Smooth muscle cell (in vitro differentiated cells): ENCODE measurements at regions not wholly inside any gene's neighbourhood (a gene's known extent, or its start where the extent isn't known, plus 50 kb on each side); places are given as distances from the start of the nearest gene placed in this dataset.

Experiments used
- DNase-seq: peaks from one replicate; lab custom pipeline; 2025; ENCODE audit not compliant: unreplicated experiment; lab: John Stamatoyannopoulos, UW
- H2AFZ ChIP-seq: fragments of 200-600 bp; sonication (generic); 2 replicates; pipeline ENCODE4 v1.6.0; 2016; ENCODE audit warnings: antibody characterized with exemption, low read depth, mild to moderate bottlenecking
- H3F3A ChIP-seq: fragments of 200-600 bp; sonication (generic); 2 replicates; pipeline ENCODE4 v1.6.0; 2017; ENCODE audit warnings: antibody characterized with exemption, low read depth
- H3K27ac ChIP-seq: fragments of 200-600 bp; sonication (generic); 2 replicates; pipeline ENCODE4 v1.5.1; 2016; ENCODE audit warnings: low read depth, mild to moderate bottlenecking
- H3K27me3 ChIP-seq: fragments of 200-600 bp; sonication (generic); 2 replicates; pipeline ENCODE4 v1.6.1; 2016; ENCODE audit warnings: low read depth, mild to moderate bottlenecking
- H3K36me3 ChIP-seq: fragments of 200-600 bp; sonication (generic); 2 replicates; pipeline ENCODE4 v1.5.1; 2016; ENCODE audit warnings: low read depth
- H3K4me1 ChIP-seq: fragments of 200-600 bp; sonication (generic); 2 replicates; pipeline ENCODE4 v1.5.1; 2016; ENCODE audit warnings: low read depth
- H3K4me2 ChIP-seq: fragments of 200-600 bp; sonication (generic); 2 replicates; pipeline ENCODE4 v1.6.0; 2016; ENCODE audit warnings: mild to moderate bottlenecking
- H3K4me3 ChIP-seq: fragments of 200-600 bp; sonication (generic); 2 replicates; pipeline ENCODE4 v1.5.1; 2016; ENCODE audit warnings: mild to moderate bottlenecking
- H3K79me2 ChIP-seq: fragments of 200-600 bp; sonication (generic); 2 replicates; pipeline ENCODE4 v1.6.0; 2016; ENCODE audit warnings: low read depth, mild to moderate bottlenecking
- H3K9ac ChIP-seq: fragments of 200-600 bp; sonication (generic); 2 replicates; pipeline ENCODE4 v1.6.0; 2016; ENCODE audit warnings: low read depth
- H3K9me3 ChIP-seq: fragments of 200-600 bp; sonication (generic); replicated peaks from 2 replicates; pipeline ENCODE4 v1.5.1; 2016; ENCODE audit warnings: low read depth
- H4K20me1 ChIP-seq: fragments of 200-600 bp; sonication (generic); 2 replicates; pipeline ENCODE4 v1.6.0; 2016; ENCODE audit warnings: low read depth
- whole genome bisulfite sequencing: methylation state at CpG from one replicate; pipeline ENCODE4 v1.1.7; 2016; ENCODE audit warnings: low lambda C conversion rate; 5-methylcytosine and 5-hydroxymethylcytosine counted together
- TF ChIP-seq, protein P1 (sequence below): fragments of 200-600 bp; sonication (generic); IDR thresholded peaks from 2 replicates; pipeline ENCODE4 v1.5.1; 2017; ENCODE audit warnings: borderline replicate concordance, mild to moderate bottlenecking, antibody characterized with exemption; ENCODE audit not compliant: insufficient read depth, poor library complexity, severe bottlenecking

- H2AFZ ChIP-seq: no peak overlapping the region
- H3K4me2 ChIP-seq: no peak overlapping the region
- H3K27ac ChIP-seq: no peak overlapping the region
- no peaks in the 10 kb centered on the region for H3K36me3 ChIP-seq
- H3K9ac ChIP-seq: no peak overlapping the region
- DNase-seq: no peak
- WGBS: 64% methylated on average over 4 of the region's 4 CpGs
- H3K27me3 ChIP-seq: no peaks in the 10 kb centered on the region
- H4K20me1 ChIP-seq: no peaks in the 10 kb centered on the region
- no peaks in the 10 kb centered on the region for H3K9me3 ChIP-seq
- H3F3A ChIP-seq: no peaks in the 10 kb centered on the region
- H3K79me2 ChIP-seq: no peaks in the 10 kb centered on the region
- H3K4me3 ChIP-seq: no peak overlapping the region
- no peaks in the 10 kb centered on the region for H3K4me1 ChIP-seq
- TF ChIP-seq, protein P1, sequence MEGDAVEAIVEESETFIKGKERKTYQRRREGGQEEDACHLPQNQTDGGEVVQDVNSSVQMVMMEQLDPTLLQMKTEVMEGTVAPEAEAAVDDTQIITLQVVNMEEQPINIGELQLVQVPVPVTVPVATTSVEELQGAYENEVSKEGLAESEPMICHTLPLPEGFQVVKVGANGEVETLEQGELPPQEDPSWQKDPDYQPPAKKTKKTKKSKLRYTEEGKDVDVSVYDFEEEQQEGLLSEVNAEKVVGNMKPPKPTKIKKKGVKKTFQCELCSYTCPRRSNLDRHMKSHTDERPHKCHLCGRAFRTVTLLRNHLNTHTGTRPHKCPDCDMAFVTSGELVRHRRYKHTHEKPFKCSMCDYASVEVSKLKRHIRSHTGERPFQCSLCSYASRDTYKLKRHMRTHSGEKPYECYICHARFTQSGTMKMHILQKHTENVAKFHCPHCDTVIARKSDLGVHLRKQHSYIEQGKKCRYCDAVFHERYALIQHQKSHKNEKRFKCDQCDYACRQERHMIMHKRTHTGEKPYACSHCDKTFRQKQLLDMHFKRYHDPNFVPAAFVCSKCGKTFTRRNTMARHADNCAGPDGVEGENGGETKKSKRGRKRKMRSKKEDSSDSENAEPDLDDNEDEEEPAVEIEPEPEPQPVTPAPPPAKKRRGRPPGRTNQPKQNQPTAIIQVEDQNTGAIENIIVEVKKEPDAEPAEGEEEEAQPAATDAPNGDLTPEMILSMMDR: no peak
Measured at GRCh38 chr7:45459476-45459875, 114.7 kb upstream of the ADCY1 start.

DNA sequence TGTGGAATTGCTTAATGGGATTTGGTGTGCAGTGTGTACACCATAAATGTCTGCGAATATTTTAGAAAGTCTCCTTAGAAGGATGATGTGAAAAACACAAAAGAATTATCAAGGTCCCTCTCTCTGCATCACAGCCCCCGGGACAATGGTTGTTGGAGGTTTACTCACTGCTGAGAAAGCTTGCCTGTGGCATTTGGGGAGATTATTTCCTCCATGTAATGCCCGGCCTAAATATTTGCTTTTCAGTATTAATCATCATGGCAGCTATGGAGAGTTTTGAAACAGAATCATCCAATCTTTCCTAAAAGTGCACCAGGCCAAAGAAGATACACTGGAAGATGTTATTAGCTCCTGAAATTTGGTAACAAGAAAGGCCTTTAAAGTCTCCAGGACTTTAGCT, 113.8 kb upstream of the ADCY1 start:
- Histone ChIP-seq H4K20me1 (no peaks in the 10 kb centered on the region), H3K4me3 (no peak overlapping the region), H3K9me3 (no peaks in the 10 kb centered on the region), H3K4me1 (no peaks in the 10 kb centered on the region), H3K9ac (no peak overlapping the region), H3F3A (no peaks in the 10 kb centered on the region), H3K27me3 (no peaks in the 10 kb centered on the region), H3K4me2 (no peak overlapping the region), H3K36me3 (no peaks in the 10 kb centered on the region), H3K79me2 (no peaks in the 10 kb centered on the region), H2AFZ (no peak overlapping the region), H3K27ac (no peak overlapping the region)
- no peak for DNase-seq
- 86% methylated on average over 3 of the region's 3 CpGs for WGBS
- TF ChIP-seq, protein P1: no peak

- Histone ChIP-seq H3K27me3 (no peaks in the 10 kb centered on the region), H3K4me1 (no peaks in the 10 kb centered on the region), H3K27ac (no peak overlapping the region), H4K20me1 (no peaks in the 10 kb centered on the region), H2AFZ (no peak overlapping the region), H3F3A (no peaks in the 10 kb centered on the region), H3K9me3 (no peaks in the 10 kb centered on the region), H3K79me2 (no peaks in the 10 kb centered on the region), H3K4me2 (no peak overlapping the region), H3K4me3 (no peak overlapping the region), H3K9ac (no peak overlapping the region), H3K36me3 (no peaks in the 10 kb centered on the region)
- 83% methylated on average over 3 of the region's 3 CpGs for WGBS
- no peak for DNase-seq
- TF ChIP-seq, protein P1: no peak
Measured at GRCh38 chr7:45461026-45461425, 113.1 kb upstream of the ADCY1 start.

GRCh38 chr7:45469103-45469502, 105.1 kb upstream of the ADCY1 start:
- no peak overlapping the region for H3K9ac ChIP-seq

More at GRCh38 chr7:45469103-45469502, 105.1 kb upstream of the ADCY1 start:
- Histone ChIP-seq H3K27ac (no peak overlapping the region), H3K9me3 (no peaks in the 10 kb centered on the region), H3K36me3 (no peaks in the 10 kb centered on the region), H4K20me1 (no peaks in the 10 kb centered on the region), H3K27me3 (no peaks in the 10 kb centered on the region), H3F3A (no peaks in the 10 kb centered on the region), H3K4me1 (no peaks in the 10 kb centered on the region), H3K4me2 (no peak overlapping the region), H2AFZ (no peak overlapping the region), H3K79me2 (no peaks in the 10 kb centered on the region), H3K4me3 (no peak overlapping the region)
- DNase-seq: no peak
- TF ChIP-seq, protein P1: no peak
- 86% methylated on average over 1 of the region's 1 CpG for WGBS
